ENCODE measurements at regions not wholly inside any gene's neighbourhood (a gene's known extent, or its start where the extent isn't known, plus 50 kb on each side); places are given as distances from the start of the nearest gene placed in this dataset.

DNA sequence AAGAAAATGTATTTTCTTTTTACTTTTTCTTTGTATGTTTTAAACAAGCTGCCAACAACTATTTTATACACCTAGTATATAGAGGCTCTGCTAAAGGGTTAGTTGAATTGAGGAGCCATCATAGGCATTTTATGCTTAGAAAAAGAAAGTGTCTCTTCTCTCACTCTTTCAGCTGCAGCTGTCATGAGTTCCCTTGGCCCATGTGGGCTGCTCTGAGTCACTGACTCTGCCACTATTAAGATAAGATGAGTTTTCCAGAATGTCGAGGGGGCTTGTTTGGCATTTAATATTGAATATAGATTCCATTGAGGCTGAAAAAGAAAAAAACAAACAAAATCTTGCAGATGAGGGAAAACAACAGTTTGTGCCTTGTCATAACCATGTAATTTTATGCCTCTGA is 126.0 kb upstream of the PAQR3 start:
- TF ChIP-seq, protein P1, sequence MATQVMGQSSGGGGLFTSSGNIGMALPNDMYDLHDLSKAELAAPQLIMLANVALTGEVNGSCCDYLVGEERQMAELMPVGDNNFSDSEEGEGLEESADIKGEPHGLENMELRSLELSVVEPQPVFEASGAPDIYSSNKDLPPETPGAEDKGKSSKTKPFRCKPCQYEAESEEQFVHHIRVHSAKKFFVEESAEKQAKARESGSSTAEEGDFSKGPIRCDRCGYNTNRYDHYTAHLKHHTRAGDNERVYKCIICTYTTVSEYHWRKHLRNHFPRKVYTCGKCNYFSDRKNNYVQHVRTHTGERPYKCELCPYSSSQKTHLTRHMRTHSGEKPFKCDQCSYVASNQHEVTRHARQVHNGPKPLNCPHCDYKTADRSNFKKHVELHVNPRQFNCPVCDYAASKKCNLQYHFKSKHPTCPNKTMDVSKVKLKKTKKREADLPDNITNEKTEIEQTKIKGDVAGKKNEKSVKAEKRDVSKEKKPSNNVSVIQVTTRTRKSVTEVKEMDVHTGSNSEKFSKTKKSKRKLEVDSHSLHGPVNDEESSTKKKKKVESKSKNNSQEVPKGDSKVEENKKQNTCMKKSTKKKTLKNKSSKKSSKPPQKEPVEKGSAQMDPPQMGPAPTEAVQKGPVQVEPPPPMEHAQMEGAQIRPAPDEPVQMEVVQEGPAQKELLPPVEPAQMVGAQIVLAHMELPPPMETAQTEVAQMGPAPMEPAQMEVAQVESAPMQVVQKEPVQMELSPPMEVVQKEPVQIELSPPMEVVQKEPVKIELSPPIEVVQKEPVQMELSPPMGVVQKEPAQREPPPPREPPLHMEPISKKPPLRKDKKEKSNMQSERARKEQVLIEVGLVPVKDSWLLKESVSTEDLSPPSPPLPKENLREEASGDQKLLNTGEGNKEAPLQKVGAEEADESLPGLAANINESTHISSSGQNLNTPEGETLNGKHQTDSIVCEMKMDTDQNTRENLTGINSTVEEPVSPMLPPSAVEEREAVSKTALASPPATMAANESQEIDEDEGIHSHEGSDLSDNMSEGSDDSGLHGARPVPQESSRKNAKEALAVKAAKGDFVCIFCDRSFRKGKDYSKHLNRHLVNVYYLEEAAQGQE (IDR thresholded peaks at IDR 0.05; ENCODE audit: low read depth): no peak

DNA sequence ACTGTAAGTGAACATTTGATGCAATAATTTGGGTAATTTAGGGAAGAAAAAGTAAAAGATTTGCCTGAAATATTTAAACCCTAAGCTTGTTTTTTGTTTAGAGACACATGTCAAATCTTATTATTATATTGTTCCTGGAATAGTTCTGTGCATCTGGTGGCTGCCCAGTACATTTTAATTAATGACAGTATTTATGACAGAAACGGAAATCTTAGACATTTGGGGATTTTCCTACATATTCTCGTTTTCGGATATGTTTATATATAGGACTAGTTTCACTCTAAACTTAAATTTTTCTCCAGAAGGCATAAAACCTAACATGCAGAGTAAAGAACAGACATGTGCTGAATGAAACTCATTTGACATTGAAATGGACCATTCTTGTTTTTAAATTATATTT is 125.6 kb upstream of the PAQR3 start:
- TF ChIP-seq TCF12 (IDR thresholded peaks at IDR 0.05; ENCODE audit: low read depth): no peak
- TF ChIP-seq, protein P1 (IDR thresholded peaks at IDR 0.05; ENCODE audit: low read depth): no peak
- TF ChIP-seq RAD21 (IDR thresholded peaks at IDR 0.05; ENCODE audit: low read depth): no peak
- no peak for TF ChIP-seq ZBTB7A (IDR thresholded peaks at IDR 0.05; ENCODE audit: low read depth)
- TF ChIP-seq, protein P2, sequence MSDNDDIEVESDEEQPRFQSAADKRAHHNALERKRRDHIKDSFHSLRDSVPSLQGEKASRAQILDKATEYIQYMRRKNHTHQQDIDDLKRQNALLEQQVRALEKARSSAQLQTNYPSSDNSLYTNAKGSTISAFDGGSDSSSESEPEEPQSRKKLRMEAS (IDR thresholded peaks at IDR 0.05): no peak
- no peak for TF ChIP-seq EGR1 (IDR thresholded peaks at IDR 0.05)
- TF ChIP-seq FOXM1 (IDR thresholded peaks at IDR 0.05; ENCODE audit: borderline replicate concordance, low read depth): no peak
- TF ChIP-seq EP300 (IDR thresholded peaks at IDR 0.05; ENCODE audit: borderline replicate concordance): no peak
- TF ChIP-seq CREB1 (IDR thresholded peaks at IDR 0.05; ENCODE audit: low read depth): no peak
- TF ChIP-seq NFIC (IDR thresholded peaks at IDR 0.05): no peak
- TF ChIP-seq, protein P3, sequence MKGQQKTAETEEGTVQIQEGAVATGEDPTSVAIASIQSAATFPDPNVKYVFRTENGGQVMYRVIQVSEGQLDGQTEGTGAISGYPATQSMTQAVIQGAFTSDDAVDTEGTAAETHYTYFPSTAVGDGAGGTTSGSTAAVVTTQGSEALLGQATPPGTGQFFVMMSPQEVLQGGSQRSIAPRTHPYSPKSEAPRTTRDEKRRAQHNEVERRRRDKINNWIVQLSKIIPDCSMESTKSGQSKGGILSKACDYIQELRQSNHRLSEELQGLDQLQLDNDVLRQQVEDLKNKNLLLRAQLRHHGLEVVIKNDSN (IDR thresholded peaks at IDR 0.05): no peak
- TF ChIP-seq TEAD4 (IDR thresholded peaks at IDR 0.05): no peak
- TF ChIP-seq CEBPB (IDR thresholded peaks at IDR 0.05): no peak
- no peak for TF ChIP-seq YY1 (IDR thresholded peaks at IDR 0.05; ENCODE audit: low read depth)

DNA sequence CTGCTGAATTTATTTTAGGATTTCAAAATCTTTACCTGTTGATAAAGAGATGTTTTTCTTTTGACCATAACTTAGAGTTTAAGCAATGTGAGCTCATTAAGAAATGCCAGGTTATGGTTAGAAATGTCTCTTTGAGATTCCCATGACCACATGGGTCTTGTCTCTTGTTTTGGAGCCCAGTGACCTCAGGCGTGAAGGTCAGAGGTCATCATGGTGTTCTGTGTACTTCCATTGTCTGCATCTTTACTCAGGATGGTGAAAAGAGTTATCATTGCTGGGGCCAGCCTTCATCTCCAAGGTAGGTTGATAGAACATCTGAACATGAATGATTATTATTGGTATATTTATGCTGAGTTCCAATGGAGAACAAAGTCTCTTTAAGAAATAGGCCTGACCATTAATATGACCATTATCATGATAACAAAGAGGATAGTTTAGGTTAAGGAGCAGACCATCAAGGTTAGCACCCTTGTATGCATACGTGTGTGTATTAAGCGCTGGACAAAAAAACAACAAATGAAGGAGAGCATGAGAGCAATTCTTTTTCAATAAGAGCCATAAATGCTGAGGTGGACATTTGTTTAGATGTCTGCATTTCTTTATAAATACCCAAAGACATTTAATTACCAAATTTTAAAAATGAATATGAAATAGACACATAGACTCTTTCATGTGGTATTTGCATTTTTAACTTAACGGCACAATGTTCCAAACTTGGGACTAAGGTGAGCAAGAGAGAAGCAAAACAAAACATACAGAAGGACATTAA is 120.6 kb upstream of the PAQR3 start:
- no peak for TF ChIP-seq YY1 (IDR thresholded peaks at IDR 0.05; ENCODE audit: low read depth)
- no peak for TF ChIP-seq ZBTB7A (IDR thresholded peaks at IDR 0.05; ENCODE audit: low read depth)
- TF ChIP-seq CEBPB (IDR thresholded peaks at IDR 0.05): no peak

DNA sequence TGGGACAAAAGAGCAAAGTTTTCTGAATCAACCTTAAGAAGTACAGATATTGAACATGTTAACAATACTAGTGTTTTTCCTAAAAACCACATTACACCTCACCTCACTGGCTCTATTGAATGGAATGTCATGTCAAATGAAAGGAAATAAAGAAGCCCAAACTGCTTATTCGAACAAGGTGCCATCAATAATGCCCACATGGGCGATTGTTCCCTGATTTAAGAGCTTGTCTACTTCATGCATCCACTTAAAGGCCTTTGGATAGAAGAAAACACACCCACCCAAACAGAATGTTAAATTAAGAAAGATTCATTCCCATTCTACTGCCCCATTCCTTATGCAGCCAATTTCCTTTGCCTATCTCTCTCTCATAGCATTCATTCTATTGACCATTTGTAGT is 118.5 kb upstream of the PAQR3 start:
- TF ChIP-seq TAF1 (IDR thresholded peaks at IDR 0.05; ENCODE audit: low read depth) (no peak), EGR1 (IDR thresholded peaks at IDR 0.05) (no peak), EP300 (IDR thresholded peaks at IDR 0.05; ENCODE audit: borderline replicate concordance) (no peak)
- TF ChIP-seq, protein P2 (IDR thresholded peaks at IDR 0.05): no peak

DNA sequence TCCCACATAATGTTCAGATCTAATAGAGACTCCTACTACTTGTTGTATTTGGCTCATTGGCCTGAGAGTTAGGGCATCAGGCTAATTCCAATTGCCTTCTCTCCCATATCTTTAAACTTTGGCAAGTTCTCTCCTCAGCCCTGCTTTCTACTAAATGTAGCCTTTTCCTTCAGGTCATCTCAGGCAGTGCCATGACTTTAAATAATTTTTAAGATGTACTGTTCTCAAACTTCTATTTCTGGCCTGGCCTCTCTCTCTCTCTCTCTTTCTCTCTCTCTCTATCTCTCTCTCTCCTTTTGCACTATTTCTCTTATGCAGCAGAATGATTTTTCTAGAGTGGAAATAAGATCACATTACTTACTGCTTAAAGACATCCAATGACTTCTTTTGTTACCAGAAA is 114.5 kb upstream of the PAQR3 start:
- no peak for TF ChIP-seq TCF12 (IDR thresholded peaks at IDR 0.05; ENCODE audit: low read depth)
- no peak for TF ChIP-seq NFIC (IDR thresholded peaks at IDR 0.05)
- TF ChIP-seq, protein P3 (IDR thresholded peaks at IDR 0.05): no peak
- no peak for TF ChIP-seq TEAD4 (IDR thresholded peaks at IDR 0.05)
- no peak for TF ChIP-seq RAD21 (IDR thresholded peaks at IDR 0.05; ENCODE audit: low read depth)
- no peak for TF ChIP-seq EP300 (IDR thresholded peaks at IDR 0.05; ENCODE audit: borderline replicate concordance)
- TF ChIP-seq EGR1 (IDR thresholded peaks at IDR 0.05): no peak
- TF ChIP-seq YY1 (IDR thresholded peaks at IDR 0.05; ENCODE audit: low read depth): no peak
- TF ChIP-seq ZBTB7A (IDR thresholded peaks at IDR 0.05; ENCODE audit: low read depth): no peak
- TF ChIP-seq CREB1 (IDR thresholded peaks at IDR 0.05; ENCODE audit: low read depth): no peak
- no peak for TF ChIP-seq TAF1 (IDR thresholded peaks at IDR 0.05; ENCODE audit: low read depth)
- TF ChIP-seq, protein P2 (IDR thresholded peaks at IDR 0.05): no peak
- no peak for TF ChIP-seq CEBPB (IDR thresholded peaks at IDR 0.05)

DNA sequence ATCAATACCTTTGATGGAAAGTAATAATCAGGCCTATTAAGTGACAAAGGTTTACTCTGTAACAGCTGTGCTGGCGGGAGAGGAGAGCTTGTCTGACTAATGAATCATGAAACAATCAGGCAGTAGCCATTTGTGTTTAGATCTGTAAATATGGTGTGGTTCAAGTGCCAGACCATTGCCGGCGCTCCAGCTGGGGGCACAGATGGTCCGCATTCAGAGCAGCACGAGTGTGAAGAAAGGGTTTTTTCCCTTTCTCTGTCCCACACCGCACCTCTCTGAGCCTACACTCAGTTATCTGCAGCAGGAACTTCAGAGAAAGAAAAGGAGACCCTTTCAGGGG is 111.3 kb upstream of the PAQR3 start:
- no peak for TF ChIP-seq ZBTB7A (IDR thresholded peaks at IDR 0.05; ENCODE audit: low read depth)

Measured in Ishikawa (cell line).